H9 (cell line): ENCODE measurements at regions not wholly inside any gene's neighbourhood (a gene's known extent, or its start where the extent isn't known, plus 50 kb on each side); places are given as distances from the start of the nearest gene placed in this dataset.

Source experiments
- DNase-seq: peaks from one replicate; pipeline ENCODE4 v3.0.0-alpha.2; 2017
- H2AFZ ChIP-seq: one replicate; pipeline ENCODE4 v1.6.1; 2013; ENCODE audit warnings: mild to moderate bottlenecking, low read length, control low read depth, moderate library complexity
- H2AK5ac ChIP-seq: 2 replicates; pipeline ENCODE4 v1.6.1; 2013; ENCODE audit warnings: low read length, control low read depth, mixed read lengths; ENCODE audit not compliant: insufficient read length
- H2BK120ac ChIP-seq: one replicate; pipeline ENCODE4 v1.6.1; 2013; ENCODE audit warnings: low read depth, mild to moderate bottlenecking, low read length, control low read depth, inconsistent platforms; ENCODE audit not compliant: poor library complexity, severe bottlenecking
- H2BK12ac ChIP-seq: 2 replicates; pipeline ENCODE4 v1.6.1; 2013; ENCODE audit warnings: low read length, control low read depth, mixed read lengths, low read depth; ENCODE audit not compliant: insufficient read length
- H2BK15ac ChIP-seq: 2 replicates; pipeline ENCODE4 v1.6.1; 2013; ENCODE audit warnings: low read depth, low read length, control low read depth
- H2BK20ac ChIP-seq: one replicate; pipeline ENCODE4 v1.6.1; 2013; ENCODE audit warnings: low read depth, mild to moderate bottlenecking, low read length, control low read depth, inconsistent platforms; ENCODE audit not compliant: poor library complexity, severe bottlenecking
- H2BK5ac ChIP-seq: 2 replicates; pipeline ENCODE4 v1.6.1; 2013; ENCODE audit warnings: low read length, control low read depth, mixed read lengths; ENCODE audit not compliant: insufficient read length
- H3K14ac ChIP-seq: 2 replicates; pipeline ENCODE4 v1.6.1; 2013; ENCODE audit warnings: low read length, control low read depth; ENCODE audit not compliant: insufficient read depth
- H3K18ac ChIP-seq: 2 replicates; pipeline ENCODE4 v1.6.1; 2013; ENCODE audit warnings: low read depth, mild to moderate bottlenecking, mixed read lengths, low read length, control low read depth; ENCODE audit not compliant: insufficient read length
- H3K23ac ChIP-seq: 2 replicates; pipeline ENCODE4 v1.6.1; 2013; ENCODE audit warnings: low read length, control low read depth, mixed read lengths, low read depth; ENCODE audit not compliant: insufficient read length
- H3K23me2 ChIP-seq: 2 replicates; pipeline ENCODE4 v1.6.1; 2013; ENCODE audit warnings: low read depth, mild to moderate bottlenecking, mixed read lengths, low read length, control low read depth; ENCODE audit not compliant: insufficient read length, poor library complexity, severe bottlenecking
- H3K27ac ChIP-seq: 2 replicates; pipeline ENCODE4 v1.5.1; 2013; ENCODE audit warnings: low read length, control low read depth, mixed read lengths, low read depth; ENCODE audit not compliant: insufficient read length
- H3K27me3 ChIP-seq: 2 replicates; pipeline ENCODE4 v1.6.1; 2013; ENCODE audit warnings: low read length, control low read depth, inconsistent platforms; ENCODE audit not compliant: insufficient read depth
- H3K4ac ChIP-seq: 2 replicates; pipeline ENCODE4 v1.6.1; 2013; ENCODE audit warnings: low read depth, mild to moderate bottlenecking, control low read depth, inconsistent platforms, low read length, moderate library complexity
- H3K4me1 ChIP-seq: 2 replicates; pipeline ENCODE4 v1.6.1; 2013; ENCODE audit warnings: low read length, control low read depth, inconsistent platforms; ENCODE audit not compliant: insufficient read depth
- H3K4me2 ChIP-seq: 2 replicates; pipeline ENCODE4 v1.6.1; 2013; ENCODE audit warnings: low read length, control low read depth, mixed read lengths; ENCODE audit not compliant: insufficient read length, insufficient read depth
- H3K56ac ChIP-seq: 2 replicates; pipeline ENCODE4 v1.6.1; 2013; ENCODE audit warnings: low read depth, mild to moderate bottlenecking, mixed read lengths, low read length, control low read depth; ENCODE audit not compliant: insufficient read length
- H3K79me1 ChIP-seq: 2 replicates; pipeline ENCODE4 v1.6.1; 2013; ENCODE audit warnings: low read depth, mild to moderate bottlenecking, moderate library complexity, low read length, control low read depth, inconsistent platforms; ENCODE audit not compliant: insufficient read depth, poor library complexity, severe bottlenecking
- H3K79me2 ChIP-seq: 2 replicates; pipeline ENCODE4 v1.6.1; 2013; ENCODE audit warnings: low read length, control low read depth, inconsistent platforms; ENCODE audit not compliant: insufficient read depth
- H3K9ac ChIP-seq: 2 replicates; pipeline ENCODE4 v1.6.1; 2013; ENCODE audit warnings: low read length, control low read depth, mixed read lengths; ENCODE audit not compliant: insufficient read length; ENCODE audit errors: extremely low read depth
- H3K9me3 ChIP-seq: one replicate; pipeline ENCODE4 v1.6.1; 2013; ENCODE audit warnings: low read depth, low read length, inconsistent platforms; ENCODE audit not compliant: control insufficient read depth
- H3T11ph ChIP-seq: one replicate; pipeline ENCODE4 v1.6.1; 2013; ENCODE audit warnings: mild to moderate bottlenecking, low read length, control low read depth, inconsistent platforms
- H4K20me1 ChIP-seq: one replicate; pipeline ENCODE4 v1.6.1; 2013; ENCODE audit not compliant: control insufficient read depth, insufficient read length, insufficient read depth
- H4K5ac ChIP-seq: 2 replicates; pipeline ENCODE4 v1.6.1; 2013; ENCODE audit warnings: low read depth, mild to moderate bottlenecking, mixed read lengths, low read length, control low read depth; ENCODE audit not compliant: insufficient read length
- H4K8ac ChIP-seq: replicated peaks from 2 replicates; pipeline ENCODE4 v1.6.1; 2013; ENCODE audit warnings: low read length, control low read depth, mixed read lengths, low read depth; ENCODE audit not compliant: insufficient read length
- H4K91ac ChIP-seq: 2 replicates; pipeline ENCODE4 v1.6.1; 2013; ENCODE audit warnings: low read depth, mild to moderate bottlenecking, moderate library complexity, mixed read lengths, low read length, control low read depth; ENCODE audit not compliant: insufficient read length
- H3K27ac Mint-ChIP-seq, 3 experiments: 2 replicates in 2 of 3; 3 replicates in 1 of 3; pipeline ENCODE4 v1.8.0; 2020 to 2021; ENCODE audit warnings: mixed read lengths in 3 of 3, mild to moderate bottlenecking in 1 of 3, moderate library complexity in 1 of 3
- H3K27me3 Mint-ChIP-seq: 2 replicates; pipeline ENCODE4 v1.8.0; 2021; ENCODE audit warnings: low read depth, mild to moderate bottlenecking, moderate library complexity, mixed read lengths
- H3K36me3 Mint-ChIP-seq, 3 experiments: 2 replicates in 2 of 3; 3 replicates in 1 of 3; pipeline ENCODE4 v1.8.0; 2020 to 2021; ENCODE audit warnings: low read depth in 3 of 3, mixed read lengths in 3 of 3; ENCODE audit not compliant: insufficient read depth in 1 of 3
- H3K4me1 Mint-ChIP-seq, 2 experiments: 2 replicates each; pipeline ENCODE4 v1.8.0; 2020; ENCODE audit warnings: mixed read lengths in 2 of 2
- H3K4me3 Mint-ChIP-seq, 2 experiments: 2 replicates in 1 of 2; 3 replicates in 1 of 2; pipeline ENCODE4 v1.8.0; 2020 to 2021; ENCODE audit warnings: mild to moderate bottlenecking in 2 of 2, mixed read lengths in 2 of 2, moderate library complexity in 1 of 2
- H3K9me3 Mint-ChIP-seq, 2 experiments: 2 replicates in 1 of 2; 3 replicates in 1 of 2; pipeline ENCODE4 v1.8.0; 2020; ENCODE audit warnings: mild to moderate bottlenecking in 2 of 2, mixed read lengths in 2 of 2, moderate library complexity in 1 of 2
- CTCF ChIP-seq: fragments of 200-600 bp; sonication (generic); conservative IDR thresholded peaks from 3 replicates; pipeline ENCODE4 v1.8.0; 2021; ENCODE audit warnings: antibody characterized with exemption, mild to moderate bottlenecking
- WGBS: extraction: QIAGEN DNeasy Blood & Tissue Kit; methylation state at CpG from one replicate; pipeline ENCODE4 v1.1.7; 2013; ENCODE audit warnings: missing lambda C conversion rate, low lambda C conversion rate, mixed read lengths; ENCODE audit not compliant: insufficient read length; ENCODE audit errors: extremely low coverage; 5-methylcytosine and 5-hydroxymethylcytosine counted together

- H3K27ac ChIP-seq = no peak overlapping the region
- H3K27me3 ChIP-seq = no peaks in the 10 kb centered on the region
- H3K4me1 Mint-ChIP-seq = no peaks in the 10 kb centered on the region
- H2BK20ac ChIP-seq = no peak overlapping the region
- no peak overlapping the region for H3K14ac ChIP-seq
- no peak overlapping the region for H4K5ac ChIP-seq
- H3K56ac ChIP-seq = no peak overlapping the region
- no peak overlapping the region for H3T11ph ChIP-seq
- no peak for DNase-seq
- H3K4me2 ChIP-seq = no peak overlapping the region
- no peak overlapping the region for H2BK120ac ChIP-seq
- H3K9me3 ChIP-seq = no peaks in the 10 kb centered on the region
- H3K27me3 Mint-ChIP-seq = peaks cover 3% of the 10 kb centered on the region
- H3K4me1 ChIP-seq = no peaks in the 10 kb centered on the region
- H3K27ac Mint-ChIP-seq = no peak overlapping the region
- no peak overlapping the region for H3K18ac ChIP-seq
- no peak overlapping the region for H3K4ac ChIP-seq
- H4K91ac ChIP-seq = no peak overlapping the region
- no peak overlapping the region for H4K8ac ChIP-seq
- no peaks in the 10 kb centered on the region for H3K79me1 ChIP-seq
- no peaks in the 10 kb centered on the region for H3K23me2 ChIP-seq
- H4K20me1 ChIP-seq = no peaks in the 10 kb centered on the region
- peaks cover 0 to 3% of the 10 kb centered on the region in 2 experiments; a peak in 1 of 5 replicates for H3K9me3 Mint-ChIP-seq
- no peak overlapping the region for H3K23ac ChIP-seq
- no peak overlapping the region for H2BK15ac ChIP-seq
- H3K36me3 Mint-ChIP-seq = no peaks in the 10 kb centered on the region
- no peak overlapping the region for H2AK5ac ChIP-seq
- no CpG with 5 or more reads among the region's 4 CpGs for WGBS
- H2AFZ ChIP-seq = no peak overlapping the region
- H2BK12ac ChIP-seq = no peak overlapping the region
- H3K79me2 ChIP-seq = no peaks in the 10 kb centered on the region
- H3K4me3 Mint-ChIP-seq = no peak overlapping the region
- H3K9ac ChIP-seq = no peak overlapping the region
- no peak overlapping the region for H2BK5ac ChIP-seq
- peak; percentile 63 for TF ChIP-seq CTCF
Measured at GRCh38 chr1:208461680-208462079, 217.5 kb upstream of the PLXNA2 start.
